ENCODE measurements at regions not wholly inside any gene's neighbourhood (a gene's known extent, or its start where the extent isn't known, plus 50 kb on each side); places are given as distances from the start of the nearest gene placed in this dataset.

GRCh38 chr12:126353604-126354003 lies 1288.4 kb downstream of the AACS start:
- TF ChIP-seq, protein P1, sequence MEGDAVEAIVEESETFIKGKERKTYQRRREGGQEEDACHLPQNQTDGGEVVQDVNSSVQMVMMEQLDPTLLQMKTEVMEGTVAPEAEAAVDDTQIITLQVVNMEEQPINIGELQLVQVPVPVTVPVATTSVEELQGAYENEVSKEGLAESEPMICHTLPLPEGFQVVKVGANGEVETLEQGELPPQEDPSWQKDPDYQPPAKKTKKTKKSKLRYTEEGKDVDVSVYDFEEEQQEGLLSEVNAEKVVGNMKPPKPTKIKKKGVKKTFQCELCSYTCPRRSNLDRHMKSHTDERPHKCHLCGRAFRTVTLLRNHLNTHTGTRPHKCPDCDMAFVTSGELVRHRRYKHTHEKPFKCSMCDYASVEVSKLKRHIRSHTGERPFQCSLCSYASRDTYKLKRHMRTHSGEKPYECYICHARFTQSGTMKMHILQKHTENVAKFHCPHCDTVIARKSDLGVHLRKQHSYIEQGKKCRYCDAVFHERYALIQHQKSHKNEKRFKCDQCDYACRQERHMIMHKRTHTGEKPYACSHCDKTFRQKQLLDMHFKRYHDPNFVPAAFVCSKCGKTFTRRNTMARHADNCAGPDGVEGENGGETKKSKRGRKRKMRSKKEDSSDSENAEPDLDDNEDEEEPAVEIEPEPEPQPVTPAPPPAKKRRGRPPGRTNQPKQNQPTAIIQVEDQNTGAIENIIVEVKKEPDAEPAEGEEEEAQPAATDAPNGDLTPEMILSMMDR (IDR thresholded peaks at IDR 0.05; ENCODE audit: low read depth, low read length), result no peak
- TF ChIP-seq MYC (IDR thresholded peaks at IDR 0.05; ENCODE audit: low read depth, low read length) (no peak), POLR2A (IDR thresholded peaks at IDR 0.05; ENCODE audit: extremely low read depth, insufficient read length) (no peak)
